ENCODE measurements at regions not wholly inside any gene's neighbourhood (a gene's known extent, or its start where the extent isn't known, plus 50 kb on each side); places are given as distances from the start of the nearest gene placed in this dataset.

GRCh38 chr12:24447678-24448077 lies 498.2 kb upstream of the SOX5 start:
- Histone ChIP-seq H3K79me2 (ENCODE audit: insufficient read depth) (no peaks in the 10 kb centered on the region), H3K4me3 (no peak overlapping the region), H2AFZ (no peak overlapping the region), H4K20me1 (ENCODE audit: insufficient read depth) (no peaks in the 10 kb centered on the region), H3K4me1 (ENCODE audit: insufficient read depth) (no peaks in the 10 kb centered on the region), H3K9ac (no peak overlapping the region), H3K27ac (no peak overlapping the region), H3K36me3 (ENCODE audit: low read depth) (no peaks in the 10 kb centered on the region), H3K27me3 (replicated peaks; ENCODE audit: insufficient read depth) (no peaks in the 10 kb centered on the region), H3F3A (ENCODE audit: insufficient read depth) (no peaks in the 10 kb centered on the region), H3K4me2 (ENCODE audit: unreplicated experiment) (no peak overlapping the region), H3K9me3 (ENCODE audit: low read depth) (no peaks in the 10 kb centered on the region), H3K9me2 (ENCODE audit: insufficient read depth) (no peaks in the 10 kb centered on the region)
- in situ Hi-C loops (cut with MboI), result no loop called here
- no peak for DNase-seq
- TF ChIP-seq EZH2phosphoT487 (IDR thresholded peaks at IDR 0.05; ENCODE audit: insufficient read depth, low read depth), result no peak
- no peak for TF ChIP-seq EZH2 (IDR thresholded peaks at IDR 0.05; ENCODE audit: insufficient read depth, poor library complexity, severe bottlenecking)
- WGBS, 2 experiments (ENCODE audit: low coverage in 1 of 2, low lambda C conversion rate in 2 of 2, missing lambda C conversion rate in 2 of 2), result 44 to 46% methylated on average over 7 of the region's 7 CpGs

- no peaks in the 10 kb centered on the region for H3K79me2 ChIP-seq (ENCODE audit: insufficient read depth)
- no peak overlapping the region for H2AFZ ChIP-seq
- H4K20me1 ChIP-seq (ENCODE audit: insufficient read depth), result no peaks in the 10 kb centered on the region
- no peak overlapping the region for H3K27ac ChIP-seq
- in situ Hi-C loops (cut with MboI), result no loop called here
- no peak overlapping the region for H3K4me3 ChIP-seq
- H3K4me1 ChIP-seq (ENCODE audit: insufficient read depth), result no peaks in the 10 kb centered on the region
- no peak overlapping the region for H3K9ac ChIP-seq
- H3K36me3 ChIP-seq (ENCODE audit: low read depth), result no peaks in the 10 kb centered on the region
- H3K27me3 ChIP-seq (replicated peaks; ENCODE audit: insufficient read depth), result no peaks in the 10 kb centered on the region
- H3K9me2 ChIP-seq (ENCODE audit: insufficient read depth), result no peaks in the 10 kb centered on the region
- H3K4me2 ChIP-seq (ENCODE audit: unreplicated experiment), result no peak overlapping the region
- TF ChIP-seq EZH2 (IDR thresholded peaks at IDR 0.05; ENCODE audit: insufficient read depth, poor library complexity, severe bottlenecking), result no peak
- no peaks in the 10 kb centered on the region for H3F3A ChIP-seq (ENCODE audit: insufficient read depth)
- no peaks in the 10 kb centered on the region for H3K9me3 ChIP-seq (ENCODE audit: low read depth)
- DNase-seq, result no peak
These were observed 496.8 kb upstream of the SOX5 start for GRCh38 chr12:24446287-24446686.

GRCh38 chr12:24444634-24445033 lies 495.2 kb upstream of the SOX5 start:
- Histone ChIP-seq H3K4me1 (ENCODE audit: insufficient read depth) (no peaks in the 10 kb centered on the region), H3K4me2 (ENCODE audit: unreplicated experiment) (no peak overlapping the region), H4K20me1 (ENCODE audit: insufficient read depth) (no peaks in the 10 kb centered on the region), H3K9me2 (ENCODE audit: insufficient read depth) (no peaks in the 10 kb centered on the region), H3K27me3 (replicated peaks; ENCODE audit: insufficient read depth) (no peaks in the 10 kb centered on the region), H3K9me3 (ENCODE audit: low read depth) (no peaks in the 10 kb centered on the region), H3K79me2 (ENCODE audit: insufficient read depth) (no peaks in the 10 kb centered on the region), H3K9ac (no peak overlapping the region), H2AFZ (no peak overlapping the region), H3K4me3 (no peak overlapping the region), H3F3A (ENCODE audit: insufficient read depth) (no peaks in the 10 kb centered on the region), H3K27ac (no peak overlapping the region), H3K36me3 (ENCODE audit: low read depth) (no peaks in the 10 kb centered on the region)
- no peak for DNase-seq
- no peak for TF ChIP-seq EZH2 (IDR thresholded peaks at IDR 0.05; ENCODE audit: insufficient read depth, poor library complexity, severe bottlenecking)
- TF ChIP-seq EZH2phosphoT487 (IDR thresholded peaks at IDR 0.05; ENCODE audit: insufficient read depth, low read depth), result no peak
- in situ Hi-C loops (cut with MboI), result no loop called here
- 18 to 27% methylated on average over 2 of the region's 2 CpGs for WGBS, 2 experiments (ENCODE audit: low coverage in 1 of 2, low lambda C conversion rate in 2 of 2, missing lambda C conversion rate in 2 of 2)

GRCh38 chr12:24441458-24441857 lies 492.0 kb upstream of the SOX5 start:
- Histone ChIP-seq H3K27ac (no peak overlapping the region), H4K20me1 (ENCODE audit: insufficient read depth) (no peaks in the 10 kb centered on the region), H3K36me3 (ENCODE audit: low read depth) (no peaks in the 10 kb centered on the region), H3K9me3 (ENCODE audit: low read depth) (no peaks in the 10 kb centered on the region), H3K79me2 (ENCODE audit: insufficient read depth) (no peaks in the 10 kb centered on the region), H3K4me3 (no peak overlapping the region), H3K4me1 (ENCODE audit: insufficient read depth) (no peaks in the 10 kb centered on the region), H3K9me2 (ENCODE audit: insufficient read depth) (no peaks in the 10 kb centered on the region), H3K9ac (no peak overlapping the region), H3F3A (ENCODE audit: insufficient read depth) (no peaks in the 10 kb centered on the region), H3K4me2 (ENCODE audit: unreplicated experiment) (no peak overlapping the region), H3K27me3 (replicated peaks; ENCODE audit: insufficient read depth) (no peaks in the 10 kb centered on the region), H2AFZ (no peak overlapping the region)
- in situ Hi-C loops (cut with MboI), result no loop called here
- no peak for DNase-seq
- WGBS, 2 experiments (ENCODE audit: low coverage in 1 of 2, low lambda C conversion rate in 2 of 2, missing lambda C conversion rate in 2 of 2), result 44 to 51% methylated on average over 4 of the region's 4 CpGs
- no peak for TF ChIP-seq EZH2phosphoT487 (IDR thresholded peaks at IDR 0.05; ENCODE audit: insufficient read depth, low read depth)
- TF ChIP-seq EZH2 (IDR thresholded peaks at IDR 0.05; ENCODE audit: insufficient read depth, poor library complexity, severe bottlenecking), result no peak

GRCh38 chr12:24436667-24437066 lies 487.2 kb upstream of the SOX5 start:
- no peaks in the 10 kb centered on the region for H4K20me1 ChIP-seq (ENCODE audit: insufficient read depth)
- H3K79me2 ChIP-seq (ENCODE audit: insufficient read depth), result no peaks in the 10 kb centered on the region
- in situ Hi-C loops (cut with MboI), result no loop called here
- H3F3A ChIP-seq (ENCODE audit: insufficient read depth), result no peaks in the 10 kb centered on the region
- H3K4me3 ChIP-seq, result no peak overlapping the region
- H2AFZ ChIP-seq, result no peak overlapping the region
- no peaks in the 10 kb centered on the region for H3K36me3 ChIP-seq (ENCODE audit: low read depth)
- H3K27ac ChIP-seq, result no peak overlapping the region
- no peaks in the 10 kb centered on the region for H3K9me2 ChIP-seq (ENCODE audit: insufficient read depth)
- TF ChIP-seq EZH2phosphoT487 (IDR thresholded peaks at IDR 0.05; ENCODE audit: insufficient read depth, low read depth), result no peak
- TF ChIP-seq EZH2 (IDR thresholded peaks at IDR 0.05; ENCODE audit: insufficient read depth, poor library complexity, severe bottlenecking), result no peak
- H3K4me1 ChIP-seq (ENCODE audit: insufficient read depth), result no peaks in the 10 kb centered on the region
- 13 to 15% methylated on average over 4 of the region's 4 CpGs for WGBS, 2 experiments (ENCODE audit: low coverage in 1 of 2, low lambda C conversion rate in 2 of 2, missing lambda C conversion rate in 2 of 2)
- H3K9ac ChIP-seq, result no peak overlapping the region
- DNase-seq, result no peak
- no peaks in the 10 kb centered on the region for H3K27me3 ChIP-seq (replicated peaks; ENCODE audit: insufficient read depth)
- H3K9me3 ChIP-seq (ENCODE audit: low read depth), result no peaks in the 10 kb centered on the region
- H3K4me2 ChIP-seq (ENCODE audit: unreplicated experiment), result no peak overlapping the region
